Peyer's patch (tissue), 4 donors: ENCODE measurements at regions not wholly inside any gene's neighbourhood (a gene's known extent, or its start where the extent isn't known, plus 50 kb on each side); places are given as distances from the start of the nearest gene placed in this dataset.

Experiments
- DNase-seq, 3 donors: peaks; one replicate each; pipeline ENCODE4 v3.0.0-alpha.2; 2017 to 2019
- H3K27ac ChIP-seq, 4 donors: fragments of 200-600 bp; sonication (generic); one replicate each; pipeline ENCODE4 v1.5.1; 2016 to 2019
- H3K27me3 ChIP-seq, 2 donors: fragments of 200-600 bp; sonication (generic); one replicate each; pipeline ENCODE4 v1.5.1; 2019
- H3K36me3 ChIP-seq, 3 donors: fragments of 200-600 bp; sonication (generic); one replicate each; pipeline ENCODE4 v1.5.1; 2016 to 2019
- H3K4me1 ChIP-seq, 4 donors: fragments of 200-600 bp; sonication (generic); one replicate each; pipeline ENCODE4 v1.5.1; 2016 to 2019
- H3K4me3 ChIP-seq, 4 donors: fragments of 200-600 bp; sonication (generic); 1 replicate in 3 of 4; 2 replicates in 1 of 4; pipeline ENCODE4 v1.5.1; 2016 to 2019; ENCODE audit warnings: mild to moderate bottlenecking in 1 of 4
- H3K9me3 ChIP-seq, 4 donors: fragments of 200-600 bp; sonication (generic); one replicate each; pipeline ENCODE4 v1.5.1; 2016 to 2019; ENCODE audit warnings: mild to moderate bottlenecking in 1 of 4
- POLR2A ChIP-seq, 2 donors: fragments of 450-650 bp; IDR thresholded peaks; one replicate each; pipeline ENCODE4 v1.5.1; 2017; ENCODE audit warnings: antibody characterized with exemption in 2 of 2, mild to moderate bottlenecking in 2 of 2, moderate library complexity in 2 of 2
- TF ChIP-seq, protein P1 (sequence below), 6 experiments: fragments of 450-650 bp in 4 of 6; fragments of 200-600 bp in 2 of 6; sonication (generic) in 1 of 6; IDR thresholded peaks; one replicate each; pipeline ENCODE4 v1.5.1; 2017 to 2019; ENCODE audit warnings: antibody characterized with exemption in 6 of 6, mild to moderate bottlenecking in 3 of 6, moderate library complexity in 1 of 6

DNA sequence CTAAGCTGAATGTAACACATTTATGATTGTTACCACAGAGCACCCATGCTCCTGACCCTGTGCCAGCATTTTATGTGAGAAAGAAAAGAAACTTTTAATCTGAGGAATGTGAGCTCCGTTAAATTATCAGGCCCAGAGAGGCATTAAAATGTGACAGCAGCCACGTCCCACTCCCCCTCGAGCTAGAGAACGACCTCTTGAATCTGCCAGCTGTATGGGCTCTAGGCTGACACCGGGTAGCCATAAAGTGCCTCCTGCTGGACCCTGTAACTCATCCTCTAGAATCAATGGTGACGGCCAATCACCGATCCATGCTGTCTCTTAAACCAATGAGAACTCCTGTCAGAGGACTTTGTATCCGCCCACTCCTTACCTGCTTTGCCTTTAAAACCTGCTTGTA lies 110.2 kb upstream of the ADRA2C start:
- Histone ChIP-seq H3K36me3 (no peaks in the 10 kb centered on the region), H3K9me3 (no peaks in the 10 kb centered on the region), H3K4me1 (no peaks in the 10 kb centered on the region), H3K4me3 (no peak overlapping the region), H3K27me3 (no peaks in the 10 kb centered on the region), H3K27ac (no peak overlapping the region)
- DNase-seq, result no peak
- TF ChIP-seq POLR2A (IDR thresholded peaks at IDR 0.05), result no peak
- TF ChIP-seq, protein P1, sequence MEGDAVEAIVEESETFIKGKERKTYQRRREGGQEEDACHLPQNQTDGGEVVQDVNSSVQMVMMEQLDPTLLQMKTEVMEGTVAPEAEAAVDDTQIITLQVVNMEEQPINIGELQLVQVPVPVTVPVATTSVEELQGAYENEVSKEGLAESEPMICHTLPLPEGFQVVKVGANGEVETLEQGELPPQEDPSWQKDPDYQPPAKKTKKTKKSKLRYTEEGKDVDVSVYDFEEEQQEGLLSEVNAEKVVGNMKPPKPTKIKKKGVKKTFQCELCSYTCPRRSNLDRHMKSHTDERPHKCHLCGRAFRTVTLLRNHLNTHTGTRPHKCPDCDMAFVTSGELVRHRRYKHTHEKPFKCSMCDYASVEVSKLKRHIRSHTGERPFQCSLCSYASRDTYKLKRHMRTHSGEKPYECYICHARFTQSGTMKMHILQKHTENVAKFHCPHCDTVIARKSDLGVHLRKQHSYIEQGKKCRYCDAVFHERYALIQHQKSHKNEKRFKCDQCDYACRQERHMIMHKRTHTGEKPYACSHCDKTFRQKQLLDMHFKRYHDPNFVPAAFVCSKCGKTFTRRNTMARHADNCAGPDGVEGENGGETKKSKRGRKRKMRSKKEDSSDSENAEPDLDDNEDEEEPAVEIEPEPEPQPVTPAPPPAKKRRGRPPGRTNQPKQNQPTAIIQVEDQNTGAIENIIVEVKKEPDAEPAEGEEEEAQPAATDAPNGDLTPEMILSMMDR (IDR thresholded peaks at IDR 0.05), result no peak

DNA sequence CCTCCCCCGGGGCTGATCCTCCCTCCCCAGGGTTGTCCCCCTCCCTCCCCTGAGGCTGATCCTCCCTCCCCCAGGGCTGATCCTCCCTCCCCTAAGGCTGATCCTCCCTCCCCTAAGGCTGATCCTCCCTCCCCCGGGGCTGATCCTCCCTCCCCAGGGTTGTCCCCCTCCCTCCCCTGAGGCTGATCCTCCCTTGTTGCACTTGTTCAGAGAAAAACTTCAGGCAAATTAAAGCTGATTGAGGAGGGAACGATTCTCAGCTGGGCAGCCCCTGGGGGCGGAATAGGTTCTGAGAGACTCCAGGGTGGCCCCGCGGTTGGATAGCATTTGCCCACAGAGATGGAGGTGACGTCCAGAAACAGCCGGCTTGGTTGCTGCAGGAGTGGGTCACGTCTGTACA lies 110.7 kb upstream of the ADRA2C start:
- H3K27ac ChIP-seq, result no peak overlapping the region
- TF ChIP-seq POLR2A (IDR thresholded peaks at IDR 0.05), result no peak
- TF ChIP-seq, protein P1 (IDR thresholded peaks at IDR 0.05), result no peak
- no peaks in the 10 kb centered on the region for H3K27me3 ChIP-seq
- DNase-seq, result no peak
- H3K36me3 ChIP-seq, result no peaks in the 10 kb centered on the region
- H3K4me1 ChIP-seq, result no peaks in the 10 kb centered on the region
- no peak overlapping the region for H3K4me3 ChIP-seq
- H3K9me3 ChIP-seq, result no peaks in the 10 kb centered on the region

DNA sequence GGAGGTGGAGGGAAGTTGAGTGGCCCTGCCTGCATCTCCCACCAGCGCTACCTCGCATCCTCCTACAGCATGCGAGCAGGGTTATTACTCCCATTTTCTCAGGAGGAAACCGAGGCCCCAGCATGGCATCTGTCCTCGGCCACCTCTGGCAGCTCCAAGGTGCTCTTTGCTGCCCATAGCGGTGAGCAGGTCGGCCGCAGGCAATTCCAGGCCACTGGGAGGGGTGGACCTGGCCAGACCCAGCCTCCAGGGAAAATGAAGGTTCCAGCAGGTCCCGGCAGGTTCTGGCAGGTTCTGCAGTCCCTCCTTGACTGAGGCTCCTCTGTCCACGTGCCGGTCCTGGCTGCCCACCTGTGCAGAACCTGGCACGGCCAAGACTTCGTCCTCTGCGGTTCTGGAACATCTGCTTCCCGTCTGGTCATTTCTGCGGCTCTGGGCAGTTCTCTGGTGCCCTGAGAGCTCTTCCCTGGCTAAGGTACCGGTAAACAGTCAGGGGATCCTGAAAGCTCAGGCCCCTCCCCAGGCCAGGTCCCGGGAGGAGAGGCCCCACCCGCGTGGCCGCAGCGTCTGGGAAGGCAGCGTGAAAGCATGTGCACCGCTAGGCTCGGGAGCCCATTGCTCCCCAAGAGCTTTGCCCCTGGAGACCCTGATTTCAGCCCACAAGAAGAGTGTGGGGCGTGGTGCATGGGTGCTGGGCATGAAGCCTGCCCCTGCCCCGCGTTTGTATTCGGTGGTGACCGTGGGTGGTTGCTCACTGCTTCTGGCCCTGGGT lies 112.0 kb upstream of the ADRA2C start:
- no peak overlapping the region for H3K4me3 ChIP-seq
- H3K4me1 ChIP-seq, result no peaks in the 10 kb centered on the region
- H3K9me3 ChIP-seq, result no peaks in the 10 kb centered on the region
- TF ChIP-seq POLR2A (IDR thresholded peaks at IDR 0.05), result no peak
- TF ChIP-seq, protein P1 (IDR thresholded peaks at IDR 0.05), result no peak
- no peak overlapping the region for H3K27ac ChIP-seq
- no peak for DNase-seq
- H3K27me3 ChIP-seq, result no peaks in the 10 kb centered on the region
- no peaks in the 10 kb centered on the region for H3K36me3 ChIP-seq

DNA sequence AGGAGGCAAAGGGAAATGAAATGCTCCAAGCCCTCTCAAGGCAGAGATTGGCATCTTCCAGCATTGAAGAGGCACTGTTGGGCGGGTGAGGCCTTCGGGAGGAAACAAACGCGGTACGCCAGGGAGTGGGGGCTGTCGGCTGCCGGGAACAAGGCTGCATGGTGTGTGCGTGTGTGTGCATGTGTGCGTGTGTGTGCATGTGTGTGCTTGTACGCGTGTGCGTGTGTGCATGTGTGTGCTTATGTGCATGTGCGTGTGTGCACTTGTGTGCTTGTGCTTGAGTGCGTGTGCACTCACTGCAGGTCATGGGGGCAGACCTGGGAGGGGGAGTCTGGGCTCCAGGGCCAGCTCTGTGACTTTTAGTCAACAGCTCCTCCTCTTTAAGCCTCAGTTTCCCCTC lies 113.6 kb upstream of the ADRA2C start:
- DNase-seq, result no peak
- H3K9me3 ChIP-seq, result no peaks in the 10 kb centered on the region
- H3K36me3 ChIP-seq, result no peaks in the 10 kb centered on the region
- H3K27me3 ChIP-seq, result no peaks in the 10 kb centered on the region
- no peak overlapping the region for H3K4me3 ChIP-seq
- TF ChIP-seq, protein P1 (IDR thresholded peaks at IDR 0.05), result no peak
- no peak for TF ChIP-seq POLR2A (IDR thresholded peaks at IDR 0.05)
- no peaks in the 10 kb centered on the region for H3K4me1 ChIP-seq
- no peak overlapping the region for H3K27ac ChIP-seq

DNA sequence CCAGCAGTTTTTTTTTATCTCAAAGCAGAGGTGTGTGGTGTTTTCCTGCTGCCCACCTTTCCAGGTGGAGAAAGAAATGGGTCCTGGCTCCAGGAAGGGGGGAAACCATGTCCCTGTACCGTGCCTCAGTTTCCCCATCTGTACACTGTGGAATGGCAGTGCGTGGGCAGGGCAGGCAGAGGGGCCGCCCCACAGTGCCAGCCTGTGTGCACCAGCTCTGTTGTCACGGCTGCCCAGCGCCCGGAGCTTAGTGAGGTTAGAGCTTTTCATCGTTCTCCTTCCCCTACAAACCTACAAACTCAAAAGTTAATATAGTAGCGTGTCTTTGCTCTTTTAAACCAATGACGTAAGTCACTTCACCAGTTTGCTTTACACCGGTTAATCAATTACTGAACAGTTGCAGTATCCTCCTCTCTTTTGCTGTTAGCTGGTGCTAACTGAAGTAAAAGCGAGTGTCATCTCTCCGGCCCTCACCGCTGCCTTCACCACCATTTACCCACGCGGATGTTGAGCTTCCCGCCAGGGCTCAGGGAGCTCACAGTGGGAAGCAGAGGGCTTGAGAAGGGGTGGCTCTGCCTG lies 114.8 kb upstream of the ADRA2C start:
- no peaks in the 10 kb centered on the region for H3K27me3 ChIP-seq
- no peak overlapping the region for H3K27ac ChIP-seq
- H3K4me3 ChIP-seq, result no peak overlapping the region
- no peaks in the 10 kb centered on the region for H3K36me3 ChIP-seq
- no peak for DNase-seq
- no peaks in the 10 kb centered on the region for H3K9me3 ChIP-seq
- H3K4me1 ChIP-seq, result no peaks in the 10 kb centered on the region
- TF ChIP-seq POLR2A (IDR thresholded peaks at IDR 0.05), result no peak
- TF ChIP-seq, protein P1 (IDR thresholded peaks at IDR 0.05), result no peak
